Tibial nerve (tissue), 4 donors: ENCODE measurements at regions not wholly inside any gene's neighbourhood (a gene's known extent, or its start where the extent isn't known, plus 50 kb on each side); places are given as distances from the start of the nearest gene placed in this dataset.

ENCODE experiments used
- DNase-seq, 2 donors: peaks; one replicate each; pipeline ENCODE4 v3.0.0-alpha.2; 2019; ENCODE audit warnings: low spot score in 2 of 2
- H3K27ac ChIP-seq, 4 donors: fragments of 200-600 bp; sonication (generic) in 3 of 4; one replicate each; pipeline ENCODE4 v1.5.1; 2017 to 2019; ENCODE audit warnings: mild to moderate bottlenecking in 1 of 4
- H3K27me3 ChIP-seq, 2 donors: fragments of 200-600 bp; sonication (generic) in 1 of 2; one replicate each; pipeline versions ENCODE4 v1.5.1 to v1.6.0; 2017 to 2019
- H3K36me3 ChIP-seq, 3 donors: fragments of 200-600 bp; sonication (generic); one replicate each; pipeline ENCODE4 v1.5.1; 2018 to 2019
- H3K4me1 ChIP-seq, 4 donors: fragments of 200-600 bp; sonication (generic) in 3 of 4; one replicate each; pipeline ENCODE4 v1.5.1; 2017 to 2019
- H3K4me3 ChIP-seq, 4 donors: fragments of 200-600 bp; sonication (generic) in 3 of 4; one replicate each; pipeline ENCODE4 v1.5.1; 2017 to 2019; ENCODE audit warnings: mild to moderate bottlenecking in 1 of 4, moderate library complexity in 1 of 4
- H3K9me3 ChIP-seq, 4 donors: fragments of 200-600 bp; sonication (generic) in 3 of 4; one replicate each; pipeline ENCODE4 v1.5.1; 2017 to 2019
- CTCF ChIP-seq, 5 experiments: fragments of 200-600 bp in 3 of 5; fragments of 450-650 bp in 2 of 5; sonication (generic) in 3 of 5; IDR thresholded peaks; one replicate each; pipeline ENCODE4 v1.5.1; 2016 to 2019; ENCODE audit warnings: antibody characterized with exemption in 5 of 5, mild to moderate bottlenecking in 3 of 5, moderate library complexity in 2 of 5
- EP300 ChIP-seq, 2 donors: sonication (generic); formaldehyde crosslinking; IDR thresholded peaks; one replicate each; pipeline ENCODE4 v1.6.1; 2017; ENCODE audit warnings: antibody characterized with exemption in 2 of 2, mild to moderate bottlenecking in 1 of 2
- POLR2A ChIP-seq, 2 donors: fragments of 450-650 bp; IDR thresholded peaks; one replicate each; pipeline ENCODE4 v1.6.1; 2017; ENCODE audit warnings: antibody characterized with exemption in 2 of 2, mild to moderate bottlenecking in 2 of 2, moderate library complexity in 2 of 2
- WGBS, 2 donors: methylation state at CpG; one replicate each; pipeline ENCODE4 v1.1.5; 2018; 5-methylcytosine and 5-hydroxymethylcytosine counted together

DNA sequence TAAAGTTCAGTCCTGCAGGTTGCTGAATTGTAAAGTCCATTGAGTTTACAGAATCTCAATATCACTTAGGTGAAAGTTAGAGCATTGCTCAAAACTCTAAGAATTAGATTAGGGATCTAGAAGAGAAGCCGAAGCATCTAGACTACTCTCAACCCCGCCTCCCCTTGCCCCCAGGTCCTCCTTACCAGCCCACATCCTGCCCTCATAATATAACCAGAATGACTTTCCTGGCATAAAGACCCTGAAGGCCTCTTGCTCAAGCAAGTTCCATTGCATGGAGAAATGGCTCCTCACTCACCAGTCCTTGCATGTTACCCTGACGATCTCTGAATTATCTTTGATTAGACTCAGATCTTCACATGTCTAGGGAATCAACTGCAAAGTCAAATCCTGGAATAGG, 78.8 kb downstream of the SPATA31C2 start:
- TF ChIP-seq CTCF (IDR thresholded peaks at IDR 0.05) = no peak
- TF ChIP-seq EP300 (IDR thresholded peaks at IDR 0.05) = no peak
- no peak for TF ChIP-seq POLR2A (IDR thresholded peaks at IDR 0.05)
- Histone ChIP-seq H3K27ac (no peak overlapping the region), H3K4me3 (no peak overlapping the region), H3K9me3 (no peaks in the 10 kb centered on the region), H3K4me1 (no peaks in the 10 kb centered on the region), H3K27me3 (no peaks in the 10 kb centered on the region), H3K36me3 (no peaks in the 10 kb centered on the region)
- no peak for DNase-seq
- 87 to 96% methylated on average over 3 of the region's 3 CpGs for WGBS, 2 donors

- H3K4me3 ChIP-seq = no peak overlapping the region
- WGBS, 2 donors = 82 to 87% methylated on average over 8 of the region's 8 CpGs
- no peaks in the 10 kb centered on the region for H3K27me3 ChIP-seq
- H3K27ac ChIP-seq = no peak overlapping the region
- H3K36me3 ChIP-seq = no peaks in the 10 kb centered on the region
- TF ChIP-seq EP300 (IDR thresholded peaks at IDR 0.05) (no peak), CTCF (IDR thresholded peaks at IDR 0.05) (no peak), POLR2A (IDR thresholded peaks at IDR 0.05) (no peak)
- no peaks in the 10 kb centered on the region for H3K4me1 ChIP-seq
- H3K9me3 ChIP-seq = peaks cover 0 to 7% (median 0%) of the 10 kb centered on the region in 4 donors
- no peak for DNase-seq
Observed at GRCh38 chr9:88056876-88057275, 81.4 kb downstream of the SPATA31C2 start.

DNA sequence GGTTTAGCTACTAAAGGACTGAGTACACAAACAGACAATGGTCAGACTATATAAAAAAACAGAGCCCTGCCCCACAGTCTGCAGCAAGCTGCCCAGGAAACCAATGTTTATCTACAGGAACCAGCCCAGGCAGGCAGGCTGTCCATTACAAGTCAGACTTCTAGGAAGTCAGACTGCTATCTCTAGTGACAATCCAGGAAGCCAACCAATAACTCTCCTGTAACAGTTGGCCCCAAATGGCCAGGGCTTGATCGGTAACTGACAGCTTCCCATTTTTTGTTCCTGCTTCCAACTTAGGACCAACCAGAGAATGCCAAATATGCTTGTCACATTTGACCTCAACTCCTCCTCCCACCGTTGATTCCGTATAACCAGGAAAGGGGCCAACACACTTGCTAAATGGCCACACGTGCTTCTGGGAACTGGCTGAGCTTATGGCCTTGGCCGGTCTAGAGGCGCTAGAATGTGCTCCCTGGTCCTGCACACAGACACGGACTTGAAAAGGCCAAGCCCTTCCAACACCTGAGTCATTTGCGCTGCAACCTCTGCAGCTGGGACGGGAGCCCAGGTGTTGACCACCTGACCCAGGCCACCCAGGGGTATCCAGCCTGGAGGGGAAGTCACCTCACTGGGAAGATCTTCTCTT, 79.6 kb upstream of the CDK20 start:
- WGBS, 2 donors = 74 to 79% methylated on average over 8 to 9 of the region's 9 CpGs
- Histone ChIP-seq H3K27me3 (no peaks in the 10 kb centered on the region), H3K27ac (no peak overlapping the region), H3K4me3 (no peak overlapping the region), H3K4me1 (no peaks in the 10 kb centered on the region), H3K36me3 (no peaks in the 10 kb centered on the region), H3K9me3 (peaks cover 0 to 7% (median 0%) of the 10 kb centered on the region in 4 donors)
- TF ChIP-seq EP300 (IDR thresholded peaks at IDR 0.05) = no peak
- TF ChIP-seq CTCF (IDR thresholded peaks at IDR 0.05) = no peak
- no peak for TF ChIP-seq POLR2A (IDR thresholded peaks at IDR 0.05)
- DNase-seq = no peak

GRCh38 chr9:88052321-88052965, 78.1 kb upstream of the CDK20 start:
- no peak overlapping the region for H3K27ac ChIP-seq
- TF ChIP-seq CTCF (IDR thresholded peaks at IDR 0.05) (no peak), POLR2A (IDR thresholded peaks at IDR 0.05) (no peak), EP300 (IDR thresholded peaks at IDR 0.05) (no peak)
- no peak for DNase-seq
- peaks cover 0 to 7% (median 0%) of the 10 kb centered on the region in 4 donors for H3K9me3 ChIP-seq
- 29 to 46% methylated on average over 5 of the region's 5 CpGs for WGBS, 2 donors
- H3K4me3 ChIP-seq = no peak overlapping the region
- no peaks in the 10 kb centered on the region for H3K36me3 ChIP-seq
- no peaks in the 10 kb centered on the region for H3K4me1 ChIP-seq
- no peaks in the 10 kb centered on the region for H3K27me3 ChIP-seq

GRCh38 chr9:88051138-88051537, 76.8 kb upstream of the CDK20 start:
- peaks cover 0 to 7% (median 0%) of the 10 kb centered on the region in 4 donors for H3K9me3 ChIP-seq
- H3K27me3 ChIP-seq = no peaks in the 10 kb centered on the region
- no peak for DNase-seq
- no peak overlapping the region for H3K4me3 ChIP-seq
- no peaks in the 10 kb centered on the region for H3K36me3 ChIP-seq
- TF ChIP-seq POLR2A (IDR thresholded peaks at IDR 0.05) (no peak), EP300 (IDR thresholded peaks at IDR 0.05) (no peak), CTCF (IDR thresholded peaks at IDR 0.05) (no peak)
- H3K4me1 ChIP-seq = no peaks in the 10 kb centered on the region
- 82% methylated on average over 8 of the region's 8 CpGs for WGBS, 2 donors
- H3K27ac ChIP-seq = no peak overlapping the region
